Calu3 (cell line): ENCODE measurements at regions not wholly inside any gene's neighbourhood (a gene's known extent, or its start where the extent isn't known, plus 50 kb on each side); places are given as distances from the start of the nearest gene placed in this dataset.

Experiments used
- BruUV-seq: library from RNA; stranded (reverse); fragments of 400-500 nt; replicated peaks from 2 replicates; lab custom pipeline; 2021; lab: Mats Ljungman, UMichigan
- CTCF ChIA-PET: fragments of 300-600 bp; sonication (Branson Sonifier 250); formaldehyde crosslinking; loops from one replicate; lab custom pipeline; 2022; ENCODE audit warnings: antibody characterized with exemption; lab: Charles Lee
- DNase-seq: peaks from one replicate; pipeline ENCODE4 v3.0.0; 2022
- H3K27ac Mint-ChIP-seq: one replicate; pipeline ENCODE4 v1.8.0; 2022; ENCODE audit warnings: mixed read lengths; ENCODE audit not compliant: unreplicated experiment
- H3K27me3 Mint-ChIP-seq: one replicate; pipeline ENCODE4 v1.8.0; 2022; ENCODE audit warnings: mixed read lengths; ENCODE audit not compliant: unreplicated experiment
- H3K36me3 Mint-ChIP-seq: one replicate; pipeline ENCODE4 v1.8.0; 2022; ENCODE audit warnings: mild to moderate bottlenecking, moderate library complexity, mixed read lengths; ENCODE audit not compliant: insufficient read depth, unreplicated experiment
- H3K4me1 Mint-ChIP-seq: one replicate; pipeline ENCODE4 v1.8.0; 2022; ENCODE audit warnings: mild to moderate bottlenecking, low read depth, mixed read lengths; ENCODE audit not compliant: unreplicated experiment
- H3K4me3 Mint-ChIP-seq: one replicate; pipeline ENCODE4 v1.8.0; 2022; ENCODE audit warnings: mild to moderate bottlenecking, low read depth, moderate library complexity, mixed read lengths; ENCODE audit not compliant: unreplicated experiment
- H3K9me3 Mint-ChIP-seq: one replicate; pipeline ENCODE4 v1.8.0; 2022; ENCODE audit warnings: low read depth, mixed read lengths; ENCODE audit not compliant: unreplicated experiment
- CTCF ChIP-seq: fragments of 200-600 bp; IDR thresholded peaks from one replicate; pipeline ENCODE4 v1.8.0; 2022; ENCODE audit warnings: antibody characterized with exemption; ENCODE audit not compliant: unreplicated experiment
- intact Hi-C: fragments of 100-400 bp; cut with micrococcal nuclease; formaldehyde crosslinking; loops from one replicate; pipeline ENCODE4 v1.10.0; 2022; ENCODE audit not compliant: unreplicated experiment

- no TSS peak for BruUV-seq
- no peak for DNase-seq
- H3K9me3 Mint-ChIP-seq, result peaks cover 5% of the 10 kb centered on the region
- TF ChIP-seq CTCF, result no peak
- H3K4me1 Mint-ChIP-seq, result no peaks in the 10 kb centered on the region
- CTCF ChIA-PET, result no interaction called here
- H3K27ac Mint-ChIP-seq, result no peak overlapping the region
- intact Hi-C loops, result no loop called here
- H3K36me3 Mint-ChIP-seq, result no peaks in the 10 kb centered on the region
- H3K27me3 Mint-ChIP-seq, result peaks cover 14% of the 10 kb centered on the region
- no peak overlapping the region for H3K4me3 Mint-ChIP-seq
These were observed 153.8 kb downstream of the EBLN2 start for GRCh38 chr3:73215281-73215680.

GRCh38 chr3:73215901-73216300 lies 154.4 kb downstream of the EBLN2 start:
- Mint-ChIP-seq H3K4me3 (no peak overlapping the region), H3K4me1 (no peaks in the 10 kb centered on the region), H3K9me3 (peaks cover 5% of the 10 kb centered on the region), H3K36me3 (no peaks in the 10 kb centered on the region), H3K27me3 (peaks cover 14% of the 10 kb centered on the region), H3K27ac (no peak overlapping the region)
- CTCF ChIA-PET, result no interaction called here
- BruUV-seq, result no TSS peak
- no peak for TF ChIP-seq CTCF
- DNase-seq, result no peak
- intact Hi-C loops, result no loop called here

DNA sequence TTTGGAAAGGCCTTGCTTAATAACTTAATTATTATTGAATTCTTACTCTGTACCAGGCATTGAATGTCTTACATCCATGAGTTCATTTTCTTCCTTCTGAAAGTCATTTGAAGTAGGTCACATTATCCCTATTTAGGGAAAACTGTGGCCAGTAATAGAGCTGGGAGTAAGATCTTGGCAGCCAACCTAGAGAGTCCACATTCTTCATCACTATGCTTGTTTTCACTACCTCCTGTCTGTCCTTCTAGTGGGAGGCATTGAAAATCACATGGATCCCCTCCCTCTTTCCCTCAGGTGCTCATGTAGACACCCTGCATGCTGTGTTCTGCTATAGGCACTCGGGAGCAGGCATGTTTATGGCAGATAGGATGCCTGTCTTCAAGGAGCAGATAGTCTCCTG lies 154.9 kb downstream of the EBLN2 start:
- CTCF ChIA-PET, result no interaction called here
- intact Hi-C loops, result no loop called here
- DNase-seq, result no peak
- no TSS peak for BruUV-seq
- peaks cover 14% of the 10 kb centered on the region for H3K27me3 Mint-ChIP-seq
- no peaks in the 10 kb centered on the region for H3K4me1 Mint-ChIP-seq
- H3K36me3 Mint-ChIP-seq, result no peaks in the 10 kb centered on the region
- H3K9me3 Mint-ChIP-seq, result peaks cover 5% of the 10 kb centered on the region
- no peak overlapping the region for H3K4me3 Mint-ChIP-seq
- no peak for TF ChIP-seq CTCF
- no peak overlapping the region for H3K27ac Mint-ChIP-seq

DNA sequence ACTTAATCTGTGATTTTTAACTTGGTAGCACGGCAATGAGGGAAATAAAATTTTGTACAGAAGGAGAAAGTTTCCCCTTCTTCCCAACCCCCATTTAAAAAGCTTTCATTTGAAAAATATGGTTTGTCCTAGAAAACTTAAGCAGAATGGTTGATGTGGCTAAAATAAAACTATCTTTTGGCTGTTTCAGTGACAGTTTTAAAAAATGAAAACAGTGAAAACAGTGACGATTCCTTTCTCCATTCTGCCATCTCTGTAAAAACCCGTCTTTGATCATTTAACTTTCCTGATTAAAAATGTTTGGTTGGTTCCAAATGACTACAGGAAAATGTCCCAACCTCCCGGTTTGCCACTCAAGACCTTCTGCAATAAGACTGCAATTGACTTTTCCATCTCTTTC lies 160.7 kb downstream of the EBLN2 start:
- Mint-ChIP-seq H3K4me3 (no peak overlapping the region), H3K36me3 (no peaks in the 10 kb centered on the region), H3K27me3 (peaks cover 33% of the 10 kb centered on the region), H3K27ac (no peak overlapping the region), H3K4me1 (no peaks in the 10 kb centered on the region), H3K9me3 (peaks cover 5% of the 10 kb centered on the region)
- intact Hi-C loops, result no loop called here
- no TSS peak for BruUV-seq
- no peak for TF ChIP-seq CTCF
- no peak for DNase-seq
- CTCF ChIA-PET, result no interaction called here
